GM12892 (cell line): ENCODE measurements at regions not wholly inside any gene's neighbourhood (a gene's known extent, or its start where the extent isn't known, plus 50 kb on each side); places are given as distances from the start of the nearest gene placed in this dataset.

Experiments used
- POLR2A ChIP-seq: IDR thresholded peaks from 2 replicates; pipeline ENCODE4 v1.6.1; 2011; ENCODE audit warnings: low read depth, low read length, control low read depth
- TAF1 ChIP-seq: IDR thresholded peaks from 2 replicates; pipeline ENCODE4 v1.6.1; 2011; ENCODE audit warnings: low read depth, mild to moderate bottlenecking, control low read depth, low read length, borderline replicate concordance

DNA sequence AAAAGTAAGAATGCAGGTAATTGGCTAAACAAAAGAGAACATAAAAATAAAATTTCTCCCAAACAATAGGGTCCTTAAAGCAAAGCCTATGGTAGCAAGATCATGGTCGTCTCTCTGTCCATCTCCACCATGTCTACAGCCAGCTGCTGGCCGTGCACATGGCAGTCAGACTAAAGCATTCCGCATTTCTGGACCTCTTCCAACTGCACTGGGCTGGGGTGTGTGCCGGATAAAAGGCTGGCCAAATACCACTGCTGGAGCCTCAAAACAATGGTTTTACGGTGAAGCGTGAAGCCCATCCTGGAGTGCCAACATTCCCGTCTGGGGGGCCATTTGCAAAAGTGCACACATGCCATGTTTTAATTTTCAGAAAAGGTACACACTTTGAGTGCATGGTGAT is 74.8 kb upstream of the PIEZO2 start:
- TF ChIP-seq POLR2A (no peak), TAF1 (no peak)
